Cardiac fibroblast (primary cell): ENCODE measurements at regions not wholly inside any gene's neighbourhood (a gene's known extent, or its start where the extent isn't known, plus 50 kb on each side); places are given as distances from the start of the nearest gene placed in this dataset.
A peak's percentile ranks its signal among the peaks of the same experiment; 100 is the strongest.

ENCODE experiments used
- DNase-seq, 2 donors: peaks; one replicate each; pipeline versions ENCODE4 v3.0.0 to v3.0.0-alpha.2; 2010; ENCODE audit warnings: low read depth in 2 of 2
- H3K4me3 ChIP-seq, 2 donors: replicated peaks in 1 of 2; 1 replicate in 1 of 2; 2 replicates in 1 of 2; pipeline ENCODE4 v1.5.1; 2011; ENCODE audit warnings: low read depth in 2 of 2, low read length in 2 of 2, mild to moderate bottlenecking in 2 of 2, moderate library complexity in 1 of 2
- TF ChIP-seq, protein P1 (sequence below): IDR thresholded peaks from one replicate; pipeline ENCODE4 v1.5.1; 2011; ENCODE audit warnings: low read depth, mild to moderate bottlenecking, low read length, inconsistent platforms

DNA sequence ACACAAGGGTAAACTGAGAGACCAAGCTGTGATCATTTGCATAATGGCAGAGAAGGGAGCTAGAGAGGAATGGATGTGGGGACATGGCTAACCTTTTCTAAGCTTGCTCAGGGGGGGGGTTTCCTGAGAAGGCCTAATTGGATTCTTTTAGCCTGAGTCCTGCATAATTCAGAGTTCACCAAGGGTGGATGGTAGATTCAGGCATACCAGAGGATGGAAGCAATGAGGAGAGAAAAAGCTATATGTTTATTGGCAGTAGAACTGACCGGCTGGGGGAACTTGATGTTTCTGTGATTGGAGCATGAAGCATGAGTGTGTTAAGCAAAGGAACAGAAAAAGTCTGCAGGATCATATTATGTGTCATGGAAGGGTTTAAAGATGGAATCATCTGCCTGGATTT lies 65.9 kb upstream of the KLF12 start:
- TF ChIP-seq, protein P1, sequence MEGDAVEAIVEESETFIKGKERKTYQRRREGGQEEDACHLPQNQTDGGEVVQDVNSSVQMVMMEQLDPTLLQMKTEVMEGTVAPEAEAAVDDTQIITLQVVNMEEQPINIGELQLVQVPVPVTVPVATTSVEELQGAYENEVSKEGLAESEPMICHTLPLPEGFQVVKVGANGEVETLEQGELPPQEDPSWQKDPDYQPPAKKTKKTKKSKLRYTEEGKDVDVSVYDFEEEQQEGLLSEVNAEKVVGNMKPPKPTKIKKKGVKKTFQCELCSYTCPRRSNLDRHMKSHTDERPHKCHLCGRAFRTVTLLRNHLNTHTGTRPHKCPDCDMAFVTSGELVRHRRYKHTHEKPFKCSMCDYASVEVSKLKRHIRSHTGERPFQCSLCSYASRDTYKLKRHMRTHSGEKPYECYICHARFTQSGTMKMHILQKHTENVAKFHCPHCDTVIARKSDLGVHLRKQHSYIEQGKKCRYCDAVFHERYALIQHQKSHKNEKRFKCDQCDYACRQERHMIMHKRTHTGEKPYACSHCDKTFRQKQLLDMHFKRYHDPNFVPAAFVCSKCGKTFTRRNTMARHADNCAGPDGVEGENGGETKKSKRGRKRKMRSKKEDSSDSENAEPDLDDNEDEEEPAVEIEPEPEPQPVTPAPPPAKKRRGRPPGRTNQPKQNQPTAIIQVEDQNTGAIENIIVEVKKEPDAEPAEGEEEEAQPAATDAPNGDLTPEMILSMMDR, result no peak
- DNase-seq, result no peak
- H3K4me3 ChIP-seq, result no peak overlapping the region

DNA sequence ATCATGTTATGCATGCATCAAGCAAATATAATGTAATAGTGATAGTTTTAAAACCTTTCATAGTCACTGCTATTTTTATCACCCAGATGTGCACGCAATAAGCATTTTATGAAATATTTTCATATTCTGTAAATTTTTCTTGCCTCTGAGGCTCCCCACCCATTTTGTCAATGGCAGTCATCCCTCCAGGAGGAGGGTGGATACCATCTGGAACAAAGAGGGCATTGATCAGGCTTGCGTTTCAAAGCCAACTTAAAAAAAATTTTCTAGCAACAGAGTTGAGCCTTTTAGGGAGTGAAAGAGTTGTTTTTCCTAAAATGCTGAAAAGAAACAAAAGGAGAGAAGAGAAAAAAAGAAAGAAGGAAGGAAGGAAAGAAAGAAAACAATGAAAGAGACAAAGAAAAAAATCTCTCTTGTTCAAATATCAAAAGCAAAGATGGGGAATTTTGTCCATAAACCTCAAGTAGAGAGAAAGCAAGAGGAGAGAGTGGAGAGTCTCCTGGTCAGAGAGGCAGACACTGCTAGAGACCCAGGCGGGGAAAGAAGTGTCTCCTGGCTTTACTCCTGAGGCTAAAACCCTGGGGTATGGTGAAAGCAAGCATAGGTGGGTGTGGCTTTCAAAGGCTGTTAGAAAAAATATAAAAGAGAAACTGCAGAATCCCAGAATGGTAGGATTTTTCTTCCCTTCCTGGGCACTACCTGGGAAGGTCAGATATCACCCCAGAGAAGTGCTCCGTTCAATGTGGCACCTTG lies 63.6 kb upstream of the KLF12 start:
- H3K4me3 ChIP-seq, result no peak overlapping the region
- TF ChIP-seq, protein P1, result no peak
- no peak for DNase-seq

DNA sequence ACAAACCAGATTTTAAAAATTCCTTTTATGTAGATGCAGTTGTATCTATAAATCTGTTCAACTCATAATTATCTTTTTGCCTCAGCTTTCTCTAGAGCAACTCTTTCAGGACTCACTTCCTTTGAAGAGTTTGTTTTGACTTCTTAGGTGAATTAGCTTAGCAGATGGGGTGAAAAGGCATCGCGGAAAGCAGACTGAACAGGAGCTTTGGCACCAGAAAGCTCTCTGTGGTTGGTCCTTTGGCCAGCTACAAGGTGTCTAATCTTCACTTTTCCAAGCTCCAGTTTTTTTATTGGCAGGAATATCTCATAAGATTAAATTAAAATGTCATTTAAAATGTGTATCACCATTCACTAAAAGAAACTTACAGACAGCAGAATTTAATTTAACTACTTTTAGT lies 60.6 kb upstream of the KLF12 start:
- DNase-seq, result no peak
- TF ChIP-seq, protein P1, result no peak
- no peak overlapping the region for H3K4me3 ChIP-seq

DNA sequence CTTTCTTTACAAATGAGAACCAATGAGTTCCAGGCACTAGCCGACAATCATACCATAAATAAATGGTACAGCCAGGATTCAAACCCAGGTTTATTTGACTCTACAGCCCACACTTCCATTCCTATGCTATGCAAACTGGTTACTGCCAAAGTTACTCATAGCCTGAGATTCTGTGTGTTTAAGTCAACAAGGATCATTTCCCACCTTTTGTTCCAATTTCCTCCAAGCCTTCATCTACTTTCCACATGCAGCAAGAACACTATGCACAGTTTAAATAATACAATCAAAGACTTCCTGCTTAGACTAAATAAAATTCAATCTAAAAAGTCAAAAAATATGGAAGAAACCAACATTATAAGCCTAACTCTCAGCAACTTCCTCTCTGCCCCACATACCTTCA lies 59.2 kb upstream of the KLF12 start:
- TF ChIP-seq, protein P1, result no peak
- DNase-seq, result no peak
- no peak overlapping the region for H3K4me3 ChIP-seq

DNA sequence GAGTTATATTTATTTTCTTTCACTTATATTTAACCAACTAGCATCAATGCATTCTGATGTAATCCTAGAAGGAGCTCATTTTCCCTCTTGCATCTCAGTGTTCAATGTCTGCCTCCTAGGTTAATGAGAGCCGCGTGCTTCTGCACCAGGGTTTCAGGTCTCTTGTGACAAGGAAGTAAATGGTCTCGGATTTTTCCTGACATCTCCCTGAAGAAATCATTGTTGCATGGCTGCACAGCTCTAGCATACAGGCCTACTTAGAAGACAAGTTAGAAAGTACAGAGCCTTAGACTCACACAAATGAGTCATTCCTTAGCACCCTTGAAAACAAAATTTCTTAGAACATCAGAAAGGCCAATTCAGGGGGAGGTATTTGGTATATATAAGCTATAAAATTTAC lies 57.2 kb upstream of the KLF12 start:
- TF ChIP-seq, protein P1, result no peak
- H3K4me3 ChIP-seq, result no peak overlapping the region
- no peak for DNase-seq

DNA sequence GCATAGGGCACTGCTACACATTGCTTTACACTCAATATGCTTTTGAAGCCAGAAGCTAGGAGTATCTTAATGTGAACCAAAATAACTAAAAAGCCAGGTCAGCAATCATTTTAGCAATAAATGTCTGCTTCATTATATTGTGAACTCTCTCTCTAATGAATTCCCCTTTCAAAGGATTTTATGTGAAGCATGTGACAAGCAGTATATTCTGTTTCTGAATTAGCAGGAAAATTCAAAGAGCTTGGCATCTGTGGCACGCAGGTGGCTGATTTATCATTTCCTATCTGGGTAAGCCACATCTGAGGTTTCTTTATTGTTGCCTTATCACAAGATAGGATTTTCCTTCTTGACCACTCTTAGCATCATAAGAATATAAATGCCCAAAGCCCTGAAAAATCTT lies 56.8 kb upstream of the KLF12 start:
- no peak for DNase-seq
- no peak overlapping the region for H3K4me3 ChIP-seq
- TF ChIP-seq, protein P1, result no peak

DNA sequence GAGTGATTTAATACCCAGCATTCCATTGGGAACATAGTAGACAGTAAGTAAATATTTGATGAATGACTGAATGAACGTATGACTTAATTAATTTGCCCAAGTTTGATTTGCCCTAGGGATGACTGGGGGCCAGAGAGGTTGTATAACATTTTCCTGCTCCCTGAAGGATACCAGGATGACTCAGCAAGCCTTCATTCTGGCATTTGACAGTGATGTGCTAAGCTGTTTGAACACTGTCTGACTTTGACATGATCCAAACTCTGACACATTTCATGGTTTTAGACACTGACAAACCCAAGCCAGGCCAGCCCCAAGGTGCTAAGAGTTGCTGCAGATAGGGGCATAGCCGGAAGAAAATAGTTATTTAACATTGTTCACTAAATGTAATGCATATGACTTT lies 53.4 kb upstream of the KLF12 start:
- TF ChIP-seq, protein P1, result no peak
- DNase-seq, result peak in 1 of 2 donors; percentile 33

More for the DNA sequence above, 53.4 kb upstream of the KLF12 start:
- H3K4me3 ChIP-seq, result no peak overlapping the region
